Fibroblast of skin of left quadriceps (primary cell): ENCODE measurements at regions not wholly inside any gene's neighbourhood (a gene's known extent, or its start where the extent isn't known, plus 50 kb on each side); places are given as distances from the start of the nearest gene placed in this dataset.
"Not testable (repeated sequence)": the region's sequence is repeated elsewhere in the genome, so short reads cannot be mapped to it uniquely, and the experiment has no call there.

Experiments
- DNase-seq, 2 experiments: peaks; one replicate each; pipeline ENCODE4 v3.0.0-alpha.2; 2013; ENCODE audit warnings: low read depth in 2 of 2

GRCh38 chr1:173300061-173301044, 93.2 kb upstream of the TNFSF4 start:
- DNase-seq: no peak

DNA sequence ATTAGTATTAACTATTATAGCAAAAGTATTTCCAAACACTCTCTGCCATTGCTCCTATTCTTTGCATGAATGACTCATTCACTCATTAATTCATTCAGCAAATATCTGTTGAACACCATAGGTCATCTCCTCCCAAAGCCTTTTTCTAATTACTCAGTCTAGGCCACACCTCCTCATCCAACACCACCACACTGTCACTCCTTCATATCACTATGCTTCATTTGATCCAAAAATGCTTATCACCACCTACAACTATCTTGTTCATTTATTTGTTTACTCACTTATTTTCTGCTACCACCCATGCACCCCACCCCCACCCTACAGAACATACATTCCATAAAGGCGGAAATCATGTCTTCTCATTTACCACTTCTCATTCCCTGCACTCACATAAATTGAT, 94.4 kb upstream of the TNFSF4 start:
- DNase-seq: no peak

DNA sequence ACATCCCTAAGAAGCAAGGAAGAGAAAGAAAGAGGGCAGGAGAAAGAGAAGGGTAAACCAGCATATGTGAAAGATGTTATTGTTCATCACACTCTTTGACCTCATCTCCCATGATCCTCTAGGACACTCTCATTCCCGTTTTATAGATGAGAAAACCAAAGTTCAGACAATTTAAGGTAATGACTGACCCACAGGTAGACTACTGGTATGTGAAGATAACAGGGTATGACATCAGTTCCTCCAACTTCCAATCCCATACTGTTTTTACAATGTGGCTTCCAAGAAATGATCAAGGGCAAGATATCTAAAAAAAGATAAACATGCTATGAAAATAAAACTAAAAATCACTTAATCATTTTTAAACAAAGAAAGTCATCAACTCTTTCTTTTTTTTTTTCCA, 95.2 kb upstream of the TNFSF4 start:
- no peak for DNase-seq

- DNase-seq: no peak
These were observed 96.0 kb upstream of the TNFSF4 start for GRCh38 chr1:173302890-173303829.

- no peak for DNase-seq
These were observed 96.9 kb upstream of the TNFSF4 start for GRCh38 chr1:173303984-173304383.

GRCh38 chr1:173304529-173305227, 97.5 kb upstream of the TNFSF4 start:
- no peak for DNase-seq

DNA sequence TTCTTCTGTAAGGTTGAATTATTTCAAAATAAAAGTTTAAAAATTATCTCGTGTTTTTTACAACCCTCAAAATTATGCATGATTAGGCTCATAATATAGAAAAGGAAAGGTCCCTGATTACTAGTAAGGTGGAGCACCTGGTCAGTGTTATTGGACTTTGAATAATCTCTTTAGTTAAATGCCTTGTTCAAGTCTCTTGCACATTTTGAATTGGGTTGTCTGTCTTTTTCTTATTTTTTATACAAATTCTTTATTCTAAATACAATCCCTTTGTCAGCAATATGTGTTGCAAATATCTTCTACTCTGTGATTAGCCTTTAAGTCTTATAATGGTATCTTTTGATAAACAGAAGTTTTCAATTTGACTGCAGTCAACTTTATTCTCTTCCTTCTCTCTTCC, 100.7 kb upstream of the TNFSF4 start:
- no peak for DNase-seq

DNA sequence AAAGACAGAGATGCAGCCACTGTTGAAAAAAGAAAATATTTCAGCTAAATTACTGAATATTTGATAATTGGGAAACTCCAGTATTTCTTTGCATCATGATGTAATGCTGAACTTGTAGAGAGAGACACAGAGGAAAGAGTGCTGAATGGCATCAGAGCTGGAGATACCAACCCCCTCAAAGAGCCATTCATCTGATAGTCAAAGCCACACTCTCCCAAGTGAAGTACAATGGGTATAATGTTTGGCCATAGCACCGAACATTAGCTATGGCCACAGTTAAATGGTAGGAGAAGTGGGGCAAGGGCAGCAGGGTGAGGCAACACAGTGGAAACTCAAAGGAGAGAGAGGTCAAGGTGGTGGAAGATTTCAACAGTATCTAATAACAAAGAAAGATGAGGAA, 107.5 kb upstream of the TNFSF4 start:
- DNase-seq: no peak

- DNase-seq: no peak
These were observed 108.2 kb upstream of the TNFSF4 start for GRCh38 chr1:173315296-173315695.

GRCh38 chr1:173318788-173319187, 111.7 kb upstream of the TNFSF4 start:
- no peak for DNase-seq

GRCh38 chr1:173324352-173324751, 117.2 kb upstream of the TNFSF4 start:
- not testable (repeated sequence) for DNase-seq

GRCh38 chr1:173327987-173328386, 120.9 kb upstream of the TNFSF4 start:
- DNase-seq: not testable (repeated sequence)

GRCh38 chr1:173328961-173329360, 121.8 kb upstream of the TNFSF4 start:
- DNase-seq: no peak

- no peak for DNase-seq
These were observed 122.6 kb upstream of the TNFSF4 start for GRCh38 chr1:173329726-173330125.

DNA sequence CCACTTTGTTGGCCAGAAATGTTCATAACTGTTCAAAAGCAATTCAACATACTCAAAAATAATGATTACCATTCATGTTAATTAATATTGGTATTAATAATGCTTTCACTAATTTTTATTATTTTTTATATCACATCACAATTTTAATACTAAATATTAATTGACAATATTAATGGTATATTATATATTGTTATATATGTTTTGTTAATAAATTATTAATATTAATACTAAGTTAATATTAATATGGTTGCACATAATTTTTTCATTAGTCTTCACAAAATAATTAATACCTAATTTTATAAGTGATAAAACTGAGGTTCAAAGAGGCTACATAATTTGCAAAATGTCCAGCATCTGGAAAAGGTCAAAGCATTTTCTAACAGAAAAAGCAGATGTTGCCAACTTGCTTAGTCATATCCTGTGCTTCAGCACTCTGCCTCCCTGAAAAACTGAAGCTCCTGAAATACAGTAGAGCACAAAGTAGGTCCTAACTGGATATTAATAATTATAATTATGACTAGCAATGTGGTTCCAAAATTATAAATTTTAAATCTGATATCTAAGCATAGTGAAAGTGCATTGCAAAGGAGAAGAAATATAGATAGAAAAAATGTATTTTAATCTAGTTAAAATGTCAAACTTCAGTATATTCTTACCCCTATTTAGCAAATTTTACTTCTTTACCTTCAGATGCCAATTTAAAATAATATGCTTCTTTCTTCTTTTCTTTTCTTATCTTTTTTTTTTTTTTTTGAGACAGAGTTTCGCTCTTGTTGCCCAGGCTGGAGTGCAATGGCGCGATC, 123.2 kb upstream of the TNFSF4 start:
- DNase-seq: peak in 1 of 2 experiments; percentile 41

- DNase-seq: not testable (repeated sequence)
These were observed 123.9 kb upstream of the TNFSF4 start for GRCh38 chr1:173330952-173331548.

GRCh38 chr1:173332026-173332425, 124.9 kb upstream of the TNFSF4 start:
- no peak for DNase-seq

DNA sequence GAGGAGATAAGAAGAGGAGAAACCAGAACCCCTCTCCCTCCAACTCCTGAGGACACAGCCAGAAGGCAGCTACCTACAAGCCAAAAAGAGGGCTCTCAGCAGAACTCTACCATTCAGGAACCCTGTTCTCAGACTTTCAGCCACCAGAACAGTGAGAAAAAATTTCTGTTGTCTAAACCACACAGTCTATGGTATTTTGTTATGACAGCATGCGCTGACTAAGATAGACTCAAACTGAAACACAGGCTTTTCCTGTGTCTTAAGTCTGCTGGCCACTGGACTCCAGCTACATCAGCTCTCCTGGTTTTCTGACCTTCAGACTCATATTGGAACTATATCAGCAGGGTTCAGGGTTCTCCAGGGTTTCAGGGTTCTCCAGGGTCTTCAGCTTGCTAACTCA, 126.5 kb upstream of the TNFSF4 start:
- DNase-seq: no peak

DNA sequence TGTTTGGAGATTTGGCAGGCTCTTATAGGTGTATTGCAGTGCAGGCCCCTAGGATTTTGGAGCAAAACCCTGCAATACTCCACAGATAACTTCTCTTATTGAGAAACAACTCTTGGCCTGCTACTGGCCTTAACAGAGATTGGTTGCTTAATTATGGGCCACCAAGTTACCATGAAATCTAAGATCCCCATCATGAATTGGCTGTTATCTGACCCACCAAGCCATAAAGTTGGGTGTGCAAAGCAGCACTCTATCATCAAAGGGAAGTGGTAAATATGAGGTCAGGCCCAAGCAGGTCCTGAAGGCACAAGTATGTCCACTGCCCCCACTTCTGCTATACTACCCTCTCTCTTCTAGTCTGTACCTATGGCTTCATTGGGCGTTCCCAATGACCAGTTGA, 130.0 kb upstream of the TNFSF4 start:
- DNase-seq: no peak

DNA sequence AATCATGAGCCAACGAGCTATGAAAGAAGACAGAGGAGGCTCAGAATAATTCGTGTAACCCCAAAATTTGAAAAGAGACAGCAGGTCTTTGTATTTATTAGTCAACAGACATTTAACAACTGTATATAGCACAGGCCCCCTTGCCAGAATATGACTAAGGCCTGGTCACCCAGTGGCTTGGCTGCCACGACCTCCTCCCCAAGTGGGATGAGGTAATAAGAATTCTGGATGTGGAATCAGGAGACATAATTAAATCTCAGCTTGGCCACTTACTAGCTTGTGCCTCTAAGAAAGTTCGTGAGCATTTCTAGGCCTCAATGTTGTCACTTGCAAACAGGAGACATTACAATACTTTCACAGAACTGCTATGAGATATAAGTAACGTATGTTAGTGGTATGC, 134.2 kb upstream of the TNFSF4 start:
- no peak for DNase-seq

DNA sequence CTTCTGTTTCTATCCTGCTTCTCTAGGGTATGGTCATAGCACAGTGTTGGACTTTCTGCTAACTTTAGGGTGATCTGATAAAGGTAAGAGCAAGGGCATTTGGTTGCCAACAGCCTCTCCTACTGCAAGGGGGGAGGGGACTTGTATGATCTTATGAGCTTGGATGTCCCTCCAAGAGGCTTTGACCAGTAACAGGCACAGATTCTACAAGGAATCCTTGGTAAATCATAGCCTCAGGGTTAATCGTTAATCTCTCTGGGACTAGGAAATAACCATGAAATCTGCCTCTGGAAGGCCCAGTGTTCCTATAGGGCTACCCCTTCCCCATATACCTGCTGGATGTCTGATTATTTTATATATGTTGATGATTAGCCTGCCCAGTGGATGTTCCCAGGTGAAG, 134.8 kb upstream of the TNFSF4 start:
- no peak for DNase-seq
